ENCODE measurements at regions not wholly inside any gene's neighbourhood (a gene's known extent, or its start where the extent isn't known, plus 50 kb on each side); places are given as distances from the start of the nearest gene placed in this dataset.

- Mint-ChIP-seq H3K9me3 (ENCODE audit: low read depth) (no peaks in the 10 kb centered on the region), H3K4me3 (ENCODE audit: low read depth) (no peak overlapping the region), H3K4me1 (ENCODE audit: low read depth) (peaks cover 19% of the 10 kb centered on the region), H3K36me3 (ENCODE audit: insufficient read depth) (no peaks in the 10 kb centered on the region), H3K27me3 (peaks cover 4% of the 10 kb centered on the region), H3K27ac (no peak overlapping the region)
- no peak for TF ChIP-seq CTCF (IDR thresholded peaks at IDR 0.05; ENCODE audit: unreplicated experiment)
- DNase-seq (ENCODE audit: low spot score, unreplicated experiment): no peak
Measured at GRCh38 chr3:193797566-193797965, 204.6 kb downstream of the OPA1 start.

GRCh38 chr3:193798051-193798450, 205.0 kb downstream of the OPA1 start:
- H3K9me3 Mint-ChIP-seq (ENCODE audit: low read depth): no peaks in the 10 kb centered on the region
- H3K4me3 Mint-ChIP-seq (ENCODE audit: low read depth): no peak overlapping the region
- H3K27me3 Mint-ChIP-seq: peaks cover 4% of the 10 kb centered on the region
- no peaks in the 10 kb centered on the region for H3K36me3 Mint-ChIP-seq (ENCODE audit: insufficient read depth)
- peaks cover 19% of the 10 kb centered on the region for H3K4me1 Mint-ChIP-seq (ENCODE audit: low read depth)
- H3K27ac Mint-ChIP-seq: no peak overlapping the region
- no peak for DNase-seq (ENCODE audit: low spot score, unreplicated experiment)
- TF ChIP-seq CTCF (IDR thresholded peaks at IDR 0.05; ENCODE audit: unreplicated experiment): no peak

GRCh38 chr3:193800138-193801043, 207.4 kb downstream of the OPA1 start:
- no peak for TF ChIP-seq CTCF (IDR thresholded peaks at IDR 0.05; ENCODE audit: unreplicated experiment)
- Mint-ChIP-seq H3K27me3 (peaks cover 4% of the 10 kb centered on the region), H3K27ac (no peak overlapping the region), H3K4me3 (ENCODE audit: low read depth) (no peak overlapping the region), H3K36me3 (ENCODE audit: insufficient read depth) (no peaks in the 10 kb centered on the region), H3K4me1 (ENCODE audit: low read depth) (peaks cover 12% of the 10 kb centered on the region), H3K9me3 (ENCODE audit: low read depth) (no peaks in the 10 kb centered on the region)
- no peak for DNase-seq (ENCODE audit: low spot score, unreplicated experiment)

GRCh38 chr3:193801097-193801496, 208.1 kb downstream of the OPA1 start:
- H3K36me3 Mint-ChIP-seq (ENCODE audit: insufficient read depth): no peaks in the 10 kb centered on the region

GRCh38 chr3:193803288-193803687, 210.3 kb downstream of the OPA1 start:
- TF ChIP-seq CTCF (IDR thresholded peaks at IDR 0.05; ENCODE audit: unreplicated experiment): no peak
- no peak for DNase-seq (ENCODE audit: low spot score, unreplicated experiment)

More at GRCh38 chr3:193801097-193801496, 208.1 kb downstream of the OPA1 start:
- H3K27ac Mint-ChIP-seq: no peak overlapping the region
- no peak for TF ChIP-seq CTCF (IDR thresholded peaks at IDR 0.05; ENCODE audit: unreplicated experiment)
- peaks cover 10% of the 10 kb centered on the region for H3K4me1 Mint-ChIP-seq (ENCODE audit: low read depth)
- H3K9me3 Mint-ChIP-seq (ENCODE audit: low read depth): no peaks in the 10 kb centered on the region
- peaks cover 4% of the 10 kb centered on the region for H3K27me3 Mint-ChIP-seq
- DNase-seq (ENCODE audit: low spot score, unreplicated experiment): no peak
- H3K4me3 Mint-ChIP-seq (ENCODE audit: low read depth): no peak overlapping the region

More at GRCh38 chr3:193803288-193803687, 210.3 kb downstream of the OPA1 start:
- no peak overlapping the region for H3K27ac Mint-ChIP-seq
- peaks cover 10% of the 10 kb centered on the region for H3K4me1 Mint-ChIP-seq (ENCODE audit: low read depth)
- peaks cover 12% of the 10 kb centered on the region for H3K27me3 Mint-ChIP-seq
- no peaks in the 10 kb centered on the region for H3K9me3 Mint-ChIP-seq (ENCODE audit: low read depth)
- no peaks in the 10 kb centered on the region for H3K36me3 Mint-ChIP-seq (ENCODE audit: insufficient read depth)
- H3K4me3 Mint-ChIP-seq (ENCODE audit: low read depth): no peak overlapping the region
